ENCODE measurements at regions not wholly inside any gene's neighbourhood (a gene's known extent, or its start where the extent isn't known, plus 50 kb on each side); places are given as distances from the start of the nearest gene placed in this dataset.
A peak's percentile ranks its signal among the peaks of the same experiment; 100 is the strongest.
"Not testable (repeated sequence)": the region's sequence is repeated elsewhere in the genome, so short reads cannot be mapped to it uniquely, and the experiment has no call there.

DNA sequence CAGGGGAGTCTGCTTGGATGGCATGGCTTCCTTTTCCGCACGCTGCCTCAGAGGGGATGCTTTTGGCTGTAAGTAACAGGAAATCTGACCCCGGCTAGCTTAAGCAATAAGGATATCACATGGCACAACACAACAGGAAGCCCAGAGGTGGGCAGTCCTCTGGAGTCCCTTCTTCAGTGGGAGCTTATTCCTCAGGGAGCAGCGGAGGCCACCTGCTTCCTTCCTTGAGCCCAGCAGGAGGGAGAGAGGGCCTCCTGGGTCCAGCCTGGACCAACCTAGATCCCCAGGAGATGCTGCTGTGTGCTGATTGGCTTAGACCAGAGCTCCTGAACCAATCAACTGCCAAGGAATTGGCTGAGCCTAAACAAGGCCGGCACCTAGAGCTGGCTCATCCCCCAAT is 66.3 kb downstream of the C9orf50 start:
- Histone ChIP-seq H3K4me3 (no peak overlapping the region), H3K9me3 (no peaks in the 10 kb centered on the region), H3K4me1 (peaks cover 0 to 54% (median 12%) of the 10 kb centered on the region in 4 donors), H3K27ac (no peak overlapping the region), H3K36me3 (no peaks in the 10 kb centered on the region), H3K27me3 (no peaks in the 10 kb centered on the region)
- no peak for DNase-seq (ENCODE audit: low spot score in 2 of 2)
- WGBS, 2 donors: 68 to 79% methylated on average over 5 of the region's 5 CpGs
- TF ChIP-seq EP300 (IDR thresholded peaks at IDR 0.05): no peak

DNA sequence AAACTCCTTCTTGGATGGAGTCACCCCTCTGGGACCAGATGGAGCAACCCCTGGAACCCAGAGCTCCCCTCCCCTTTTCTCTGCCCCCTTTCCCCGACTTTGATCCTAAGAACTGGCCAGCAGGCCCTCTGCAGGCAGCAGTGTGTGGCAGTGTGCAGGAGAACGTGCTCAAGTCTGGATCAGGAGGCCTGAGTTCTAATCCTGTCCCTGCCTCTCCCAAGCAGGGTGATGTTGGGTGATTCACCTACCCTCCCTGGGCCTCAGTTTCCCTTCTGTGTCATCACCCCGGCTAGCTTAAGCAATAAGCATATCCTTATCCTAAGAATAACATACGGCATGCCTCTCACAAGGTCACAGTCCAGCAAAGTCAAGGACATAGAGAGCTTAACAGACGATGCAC is 67.6 kb downstream of the C9orf50 start:
- H3K27me3 ChIP-seq: no peaks in the 10 kb centered on the region
- no peaks in the 10 kb centered on the region for H3K9me3 ChIP-seq
- H3K4me1 ChIP-seq: peaks cover 0 to 59% (median 14%) of the 10 kb centered on the region in 4 donors
- no peak for DNase-seq (ENCODE audit: low spot score in 2 of 2)
- no peaks in the 10 kb centered on the region for H3K36me3 ChIP-seq
- no peak for TF ChIP-seq POLR2A (IDR thresholded peaks at IDR 0.05)
- no peak for TF ChIP-seq EP300 (IDR thresholded peaks at IDR 0.05)
- TF ChIP-seq, protein P1, sequence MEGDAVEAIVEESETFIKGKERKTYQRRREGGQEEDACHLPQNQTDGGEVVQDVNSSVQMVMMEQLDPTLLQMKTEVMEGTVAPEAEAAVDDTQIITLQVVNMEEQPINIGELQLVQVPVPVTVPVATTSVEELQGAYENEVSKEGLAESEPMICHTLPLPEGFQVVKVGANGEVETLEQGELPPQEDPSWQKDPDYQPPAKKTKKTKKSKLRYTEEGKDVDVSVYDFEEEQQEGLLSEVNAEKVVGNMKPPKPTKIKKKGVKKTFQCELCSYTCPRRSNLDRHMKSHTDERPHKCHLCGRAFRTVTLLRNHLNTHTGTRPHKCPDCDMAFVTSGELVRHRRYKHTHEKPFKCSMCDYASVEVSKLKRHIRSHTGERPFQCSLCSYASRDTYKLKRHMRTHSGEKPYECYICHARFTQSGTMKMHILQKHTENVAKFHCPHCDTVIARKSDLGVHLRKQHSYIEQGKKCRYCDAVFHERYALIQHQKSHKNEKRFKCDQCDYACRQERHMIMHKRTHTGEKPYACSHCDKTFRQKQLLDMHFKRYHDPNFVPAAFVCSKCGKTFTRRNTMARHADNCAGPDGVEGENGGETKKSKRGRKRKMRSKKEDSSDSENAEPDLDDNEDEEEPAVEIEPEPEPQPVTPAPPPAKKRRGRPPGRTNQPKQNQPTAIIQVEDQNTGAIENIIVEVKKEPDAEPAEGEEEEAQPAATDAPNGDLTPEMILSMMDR (IDR thresholded peaks at IDR 0.05): no peak
- no peak overlapping the region for H3K27ac ChIP-seq
- no peak overlapping the region for H3K4me3 ChIP-seq
- 76 to 85% methylated on average over 5 of the region's 5 CpGs for WGBS, 2 donors

DNA sequence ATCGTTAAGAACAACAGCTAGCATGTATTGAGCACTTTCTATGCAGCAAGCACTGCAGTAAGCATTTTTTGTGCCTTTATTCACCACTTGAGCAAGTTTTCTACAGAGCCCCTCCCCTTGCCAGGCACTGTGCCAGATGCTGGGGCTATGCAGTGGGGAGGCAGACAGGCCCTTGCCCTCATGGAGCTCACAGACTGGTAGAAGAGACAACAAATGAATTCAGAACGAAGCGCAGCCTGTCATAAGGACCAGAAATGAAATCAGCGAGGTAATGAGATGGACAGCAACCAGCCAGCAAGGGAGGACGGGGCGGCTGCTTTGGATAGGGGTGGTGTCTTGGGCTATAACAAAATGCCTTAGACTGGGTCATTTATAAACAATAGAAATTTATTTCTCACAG is 68.8 kb downstream of the C9orf50 start:
- Histone ChIP-seq H3K4me1 (peaks cover 0 to 52% (median 5%) of the 10 kb centered on the region in 4 donors), H3K4me3 (no peak overlapping the region), H3K36me3 (no peaks in the 10 kb centered on the region), H3K27ac (no peak overlapping the region), H3K9me3 (no peaks in the 10 kb centered on the region), H3K27me3 (no peaks in the 10 kb centered on the region)
- 76 to 79% methylated on average over 6 of the region's 6 CpGs for WGBS, 2 donors
- TF ChIP-seq, protein P1 (IDR thresholded peaks at IDR 0.05): no peak
- no peak for TF ChIP-seq POLR2A (IDR thresholded peaks at IDR 0.05)
- no peak for TF ChIP-seq EP300 (IDR thresholded peaks at IDR 0.05)
- no peak for DNase-seq (ENCODE audit: low spot score in 2 of 2)

DNA sequence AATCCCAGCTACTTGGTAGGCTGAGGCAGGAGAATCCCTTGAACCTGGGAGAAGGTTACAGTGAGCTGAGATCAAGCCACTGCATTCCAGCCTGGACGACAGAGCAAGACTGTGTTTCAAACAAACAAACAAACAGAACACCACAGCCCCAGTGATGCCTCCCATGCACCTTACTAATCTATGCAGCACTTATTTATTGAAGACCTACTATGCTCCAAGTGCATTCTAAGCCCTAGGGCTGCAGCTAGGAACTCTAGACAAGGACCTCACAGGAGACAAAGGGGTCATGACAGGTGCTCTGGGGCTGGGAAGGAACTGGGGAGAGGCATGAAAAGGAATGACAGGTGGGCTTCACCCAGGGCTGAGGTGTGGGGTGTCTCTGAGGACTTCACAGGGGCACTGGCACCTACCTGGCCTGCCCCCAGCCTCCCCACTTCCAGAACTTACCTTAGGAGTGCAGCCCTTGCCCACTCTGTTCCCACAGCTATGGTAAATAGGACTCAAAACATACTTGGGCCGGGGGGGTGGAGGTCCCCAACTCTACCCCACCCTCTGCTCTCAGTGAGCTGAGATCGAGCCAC is 69.4 kb downstream of the C9orf50 start:
- DNase-seq (ENCODE audit: low spot score in 2 of 2): no peak
- no peak for TF ChIP-seq POLR2A (IDR thresholded peaks at IDR 0.05)
- TF ChIP-seq EP300 (IDR thresholded peaks at IDR 0.05): no peak
- TF ChIP-seq, protein P1 (IDR thresholded peaks at IDR 0.05): no peak
- Histone ChIP-seq H3K27ac (no peak overlapping the region), H3K9me3 (no peaks in the 10 kb centered on the region), H3K4me1 (peaks cover 0 to 46% (median 5%) of the 10 kb centered on the region in 4 donors), H3K36me3 (no peaks in the 10 kb centered on the region), H3K27me3 (no peaks in the 10 kb centered on the region), H3K4me3 (no peak overlapping the region)
- WGBS, 2 donors: 88 to 91% methylated on average over 3 of the region's 3 CpGs

DNA sequence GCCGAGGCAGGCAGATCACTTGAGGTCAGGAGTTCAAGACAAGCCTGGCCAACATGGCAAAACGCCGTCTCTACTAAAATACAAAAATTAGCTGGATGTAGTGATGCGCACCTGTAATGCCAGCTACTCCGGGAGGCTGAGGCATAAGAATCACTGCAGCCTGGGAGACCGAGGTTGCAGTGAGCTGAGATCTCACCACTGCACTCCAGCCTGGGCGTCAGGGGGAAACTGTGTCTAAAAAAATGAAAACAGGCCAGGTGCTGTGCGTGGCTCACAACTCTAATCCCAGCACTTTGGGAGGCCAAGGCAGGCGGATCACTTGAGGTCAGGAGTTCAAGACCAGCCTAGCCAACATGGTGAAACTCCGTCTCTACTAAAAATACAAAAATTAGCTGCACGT is 69.9 kb downstream of the C9orf50 start:
- not testable (repeated sequence) for H3K4me3 ChIP-seq; DNase-seq (ENCODE audit: low spot score in 2 of 2); H3K27me3 ChIP-seq; H3K36me3 ChIP-seq; H3K9me3 ChIP-seq
- Histone ChIP-seq H3K27ac (peak overlapping the region in 2 of 4 donors; percentile 94 to 95), H3K4me1 (peaks cover 0 to 41% (median 5%) of the 10 kb centered on the region in 4 donors)
- WGBS, 2 donors: 73 to 78% methylated on average over 11 of the region's 11 CpGs

DNA sequence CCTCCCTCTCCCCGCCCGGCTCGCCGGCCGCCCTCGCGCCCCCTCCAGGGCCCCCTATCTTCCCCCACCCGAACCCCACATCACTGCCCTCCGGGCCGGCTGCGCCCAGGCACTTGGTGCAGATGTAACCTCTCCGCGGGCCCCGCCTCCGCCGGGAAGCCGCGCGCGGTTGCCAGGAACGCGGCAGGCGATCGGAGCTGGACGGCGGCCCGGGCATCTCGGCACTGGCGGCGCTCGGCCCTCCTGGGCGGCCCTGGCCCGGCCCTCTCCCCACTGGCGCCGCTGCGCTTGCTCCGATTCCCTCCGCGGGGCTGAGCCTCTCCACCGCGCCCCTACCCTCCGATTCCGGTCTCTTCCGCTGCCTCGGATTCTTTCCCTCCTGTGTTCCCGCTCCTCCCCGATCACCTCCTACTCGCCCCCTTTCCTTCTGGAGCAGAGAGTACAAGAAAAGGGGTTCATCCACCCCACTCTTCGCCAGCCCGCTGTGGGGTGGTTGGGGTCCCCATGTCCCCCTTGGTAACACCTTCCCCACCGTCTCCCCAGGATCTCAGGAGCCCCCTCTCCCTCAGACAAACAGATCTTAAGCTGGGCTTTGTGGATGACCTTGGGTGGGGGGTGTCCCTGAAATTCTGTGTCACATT is 70.6 kb downstream of the C9orf50 start:
- H3K4me3 ChIP-seq: peak overlapping the region; percentile 41 to 68 (median 53)
- H3K27ac ChIP-seq: peak overlapping the region; percentile 86 to 95 (median 90)
- TF ChIP-seq EP300 (IDR thresholded peaks at IDR 0.05): peak in 1 of 2 donors; percentile 39
- no peak for TF ChIP-seq POLR2A (IDR thresholded peaks at IDR 0.05)
- TF ChIP-seq, protein P1 (IDR thresholded peaks at IDR 0.05): peak in 1 of 5 experiments; percentile 21
- peak; percentile 63 to 67 for DNase-seq (ENCODE audit: low spot score in 2 of 2)
- WGBS, 2 donors: 2% methylated on average over 37 to 46 of the region's 51 CpGs
- no peaks in the 10 kb centered on the region for H3K9me3 ChIP-seq
- no peaks in the 10 kb centered on the region for H3K27me3 ChIP-seq
- no peaks in the 10 kb centered on the region for H3K36me3 ChIP-seq
- H3K4me1 ChIP-seq: peaks cover 0 to 34% (median 5%) of the 10 kb centered on the region in 4 donors
